H9 (cell line): ENCODE measurements at regions not wholly inside any gene's neighbourhood (a gene's known extent, or its start where the extent isn't known, plus 50 kb on each side); places are given as distances from the start of the nearest gene placed in this dataset.

Source experiments
- DNase-seq: peaks from one replicate; pipeline ENCODE4 v3.0.0-alpha.2; 2017
- H2AFZ ChIP-seq: one replicate; pipeline ENCODE4 v1.6.1; 2013; ENCODE audit warnings: mild to moderate bottlenecking, low read length, control low read depth, moderate library complexity
- H2AK5ac ChIP-seq: 2 replicates; pipeline ENCODE4 v1.6.1; 2013; ENCODE audit warnings: low read length, control low read depth, mixed read lengths; ENCODE audit not compliant: insufficient read length
- H2BK120ac ChIP-seq: one replicate; pipeline ENCODE4 v1.6.1; 2013; ENCODE audit warnings: low read depth, mild to moderate bottlenecking, low read length, control low read depth, inconsistent platforms; ENCODE audit not compliant: poor library complexity, severe bottlenecking
- H2BK12ac ChIP-seq: 2 replicates; pipeline ENCODE4 v1.6.1; 2013; ENCODE audit warnings: low read length, control low read depth, mixed read lengths, low read depth; ENCODE audit not compliant: insufficient read length
- H2BK15ac ChIP-seq: 2 replicates; pipeline ENCODE4 v1.6.1; 2013; ENCODE audit warnings: low read depth, low read length, control low read depth
- H2BK20ac ChIP-seq: one replicate; pipeline ENCODE4 v1.6.1; 2013; ENCODE audit warnings: low read depth, mild to moderate bottlenecking, low read length, control low read depth, inconsistent platforms; ENCODE audit not compliant: poor library complexity, severe bottlenecking
- H2BK5ac ChIP-seq: 2 replicates; pipeline ENCODE4 v1.6.1; 2013; ENCODE audit warnings: low read length, control low read depth, mixed read lengths; ENCODE audit not compliant: insufficient read length
- H3K14ac ChIP-seq: 2 replicates; pipeline ENCODE4 v1.6.1; 2013; ENCODE audit warnings: low read length, control low read depth; ENCODE audit not compliant: insufficient read depth
- H3K18ac ChIP-seq: 2 replicates; pipeline ENCODE4 v1.6.1; 2013; ENCODE audit warnings: low read depth, mild to moderate bottlenecking, mixed read lengths, low read length, control low read depth; ENCODE audit not compliant: insufficient read length
- H3K23ac ChIP-seq: 2 replicates; pipeline ENCODE4 v1.6.1; 2013; ENCODE audit warnings: low read length, control low read depth, mixed read lengths, low read depth; ENCODE audit not compliant: insufficient read length
- H3K23me2 ChIP-seq: 2 replicates; pipeline ENCODE4 v1.6.1; 2013; ENCODE audit warnings: low read depth, mild to moderate bottlenecking, mixed read lengths, low read length, control low read depth; ENCODE audit not compliant: insufficient read length, poor library complexity, severe bottlenecking
- H3K27ac ChIP-seq: 2 replicates; pipeline ENCODE4 v1.5.1; 2013; ENCODE audit warnings: low read length, control low read depth, mixed read lengths, low read depth; ENCODE audit not compliant: insufficient read length
- H3K27me3 ChIP-seq: 2 replicates; pipeline ENCODE4 v1.6.1; 2013; ENCODE audit warnings: low read length, control low read depth, inconsistent platforms; ENCODE audit not compliant: insufficient read depth
- H3K4ac ChIP-seq: 2 replicates; pipeline ENCODE4 v1.6.1; 2013; ENCODE audit warnings: low read depth, mild to moderate bottlenecking, control low read depth, inconsistent platforms, low read length, moderate library complexity
- H3K4me1 ChIP-seq: 2 replicates; pipeline ENCODE4 v1.6.1; 2013; ENCODE audit warnings: low read length, control low read depth, inconsistent platforms; ENCODE audit not compliant: insufficient read depth
- H3K4me2 ChIP-seq: 2 replicates; pipeline ENCODE4 v1.6.1; 2013; ENCODE audit warnings: low read length, control low read depth, mixed read lengths; ENCODE audit not compliant: insufficient read length, insufficient read depth
- H3K56ac ChIP-seq: 2 replicates; pipeline ENCODE4 v1.6.1; 2013; ENCODE audit warnings: low read depth, mild to moderate bottlenecking, mixed read lengths, low read length, control low read depth; ENCODE audit not compliant: insufficient read length
- H3K79me1 ChIP-seq: 2 replicates; pipeline ENCODE4 v1.6.1; 2013; ENCODE audit warnings: low read depth, mild to moderate bottlenecking, moderate library complexity, low read length, control low read depth, inconsistent platforms; ENCODE audit not compliant: insufficient read depth, poor library complexity, severe bottlenecking
- H3K79me2 ChIP-seq: 2 replicates; pipeline ENCODE4 v1.6.1; 2013; ENCODE audit warnings: low read length, control low read depth, inconsistent platforms; ENCODE audit not compliant: insufficient read depth
- H3K9ac ChIP-seq: 2 replicates; pipeline ENCODE4 v1.6.1; 2013; ENCODE audit warnings: low read length, control low read depth, mixed read lengths; ENCODE audit not compliant: insufficient read length; ENCODE audit errors: extremely low read depth
- H3K9me3 ChIP-seq: one replicate; pipeline ENCODE4 v1.6.1; 2013; ENCODE audit warnings: low read depth, low read length, inconsistent platforms; ENCODE audit not compliant: control insufficient read depth
- H3T11ph ChIP-seq: one replicate; pipeline ENCODE4 v1.6.1; 2013; ENCODE audit warnings: mild to moderate bottlenecking, low read length, control low read depth, inconsistent platforms
- H4K20me1 ChIP-seq: one replicate; pipeline ENCODE4 v1.6.1; 2013; ENCODE audit not compliant: control insufficient read depth, insufficient read length, insufficient read depth
- H4K5ac ChIP-seq: 2 replicates; pipeline ENCODE4 v1.6.1; 2013; ENCODE audit warnings: low read depth, mild to moderate bottlenecking, mixed read lengths, low read length, control low read depth; ENCODE audit not compliant: insufficient read length
- H4K8ac ChIP-seq: replicated peaks from 2 replicates; pipeline ENCODE4 v1.6.1; 2013; ENCODE audit warnings: low read length, control low read depth, mixed read lengths, low read depth; ENCODE audit not compliant: insufficient read length
- H4K91ac ChIP-seq: 2 replicates; pipeline ENCODE4 v1.6.1; 2013; ENCODE audit warnings: low read depth, mild to moderate bottlenecking, moderate library complexity, mixed read lengths, low read length, control low read depth; ENCODE audit not compliant: insufficient read length
- H3K27ac Mint-ChIP-seq, 3 experiments: 2 replicates in 2 of 3; 3 replicates in 1 of 3; pipeline ENCODE4 v1.8.0; 2020 to 2021; ENCODE audit warnings: mixed read lengths in 3 of 3, mild to moderate bottlenecking in 1 of 3, moderate library complexity in 1 of 3
- H3K27me3 Mint-ChIP-seq: 2 replicates; pipeline ENCODE4 v1.8.0; 2021; ENCODE audit warnings: low read depth, mild to moderate bottlenecking, moderate library complexity, mixed read lengths
- H3K36me3 Mint-ChIP-seq, 3 experiments: 2 replicates in 2 of 3; 3 replicates in 1 of 3; pipeline ENCODE4 v1.8.0; 2020 to 2021; ENCODE audit warnings: low read depth in 3 of 3, mixed read lengths in 3 of 3; ENCODE audit not compliant: insufficient read depth in 1 of 3
- H3K4me1 Mint-ChIP-seq, 2 experiments: 2 replicates each; pipeline ENCODE4 v1.8.0; 2020; ENCODE audit warnings: mixed read lengths in 2 of 2
- H3K4me3 Mint-ChIP-seq, 2 experiments: 2 replicates in 1 of 2; 3 replicates in 1 of 2; pipeline ENCODE4 v1.8.0; 2020 to 2021; ENCODE audit warnings: mild to moderate bottlenecking in 2 of 2, mixed read lengths in 2 of 2, moderate library complexity in 1 of 2
- H3K9me3 Mint-ChIP-seq, 2 experiments: 2 replicates in 1 of 2; 3 replicates in 1 of 2; pipeline ENCODE4 v1.8.0; 2020; ENCODE audit warnings: mild to moderate bottlenecking in 2 of 2, mixed read lengths in 2 of 2, moderate library complexity in 1 of 2
- WGBS: extraction: QIAGEN DNeasy Blood & Tissue Kit; methylation state at CpG from one replicate; pipeline ENCODE4 v1.1.7; 2013; ENCODE audit warnings: missing lambda C conversion rate, low lambda C conversion rate, mixed read lengths; ENCODE audit not compliant: insufficient read length; ENCODE audit errors: extremely low coverage; 5-methylcytosine and 5-hydroxymethylcytosine counted together
- TF ChIP-seq, protein P1 (sequence below): fragments of 200-600 bp; sonication (generic); conservative IDR thresholded peaks from 3 replicates; pipeline ENCODE4 v1.8.0; 2021; ENCODE audit warnings: antibody characterized with exemption, mild to moderate bottlenecking

GRCh38 chr14:104366931-104367865, 212.4 kb upstream of the C14orf180 start:
- no peak overlapping the region for H2BK15ac ChIP-seq
- no peak overlapping the region for H4K8ac ChIP-seq
- H3K56ac ChIP-seq, result no peak overlapping the region
- no peaks in the 10 kb centered on the region for H3K9me3 ChIP-seq
- no peak overlapping the region for H2BK12ac ChIP-seq
- H2BK120ac ChIP-seq, result no peak overlapping the region
- Mint-ChIP-seq H3K4me1 (peaks cover 14 to 23% of the 10 kb centered on the region in 2 experiments), H3K4me3 (no peak overlapping the region), H3K27ac (no peak overlapping the region), H3K36me3 (no peaks in the 10 kb centered on the region), H3K9me3 (no peaks in the 10 kb centered on the region; a peak in 1 of 5 replicates), H3K27me3 (peaks cover 3% of the 10 kb centered on the region; the same call in 1 of the 2 replicates)
- H2BK20ac ChIP-seq, result no peak overlapping the region
- H3K79me1 ChIP-seq, result no peaks in the 10 kb centered on the region
- no peak overlapping the region for H2AFZ ChIP-seq
- no peak overlapping the region for H3K18ac ChIP-seq
- DNase-seq, result no peak
- no peaks in the 10 kb centered on the region for H3K27me3 ChIP-seq
- no peak overlapping the region for H3K4me2 ChIP-seq
- TF ChIP-seq, protein P1, sequence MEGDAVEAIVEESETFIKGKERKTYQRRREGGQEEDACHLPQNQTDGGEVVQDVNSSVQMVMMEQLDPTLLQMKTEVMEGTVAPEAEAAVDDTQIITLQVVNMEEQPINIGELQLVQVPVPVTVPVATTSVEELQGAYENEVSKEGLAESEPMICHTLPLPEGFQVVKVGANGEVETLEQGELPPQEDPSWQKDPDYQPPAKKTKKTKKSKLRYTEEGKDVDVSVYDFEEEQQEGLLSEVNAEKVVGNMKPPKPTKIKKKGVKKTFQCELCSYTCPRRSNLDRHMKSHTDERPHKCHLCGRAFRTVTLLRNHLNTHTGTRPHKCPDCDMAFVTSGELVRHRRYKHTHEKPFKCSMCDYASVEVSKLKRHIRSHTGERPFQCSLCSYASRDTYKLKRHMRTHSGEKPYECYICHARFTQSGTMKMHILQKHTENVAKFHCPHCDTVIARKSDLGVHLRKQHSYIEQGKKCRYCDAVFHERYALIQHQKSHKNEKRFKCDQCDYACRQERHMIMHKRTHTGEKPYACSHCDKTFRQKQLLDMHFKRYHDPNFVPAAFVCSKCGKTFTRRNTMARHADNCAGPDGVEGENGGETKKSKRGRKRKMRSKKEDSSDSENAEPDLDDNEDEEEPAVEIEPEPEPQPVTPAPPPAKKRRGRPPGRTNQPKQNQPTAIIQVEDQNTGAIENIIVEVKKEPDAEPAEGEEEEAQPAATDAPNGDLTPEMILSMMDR, result no peak
- no peak overlapping the region for H4K5ac ChIP-seq
- no peak overlapping the region for H3K4ac ChIP-seq
- no peak overlapping the region for H2AK5ac ChIP-seq
- H3K79me2 ChIP-seq, result no peaks in the 10 kb centered on the region
- no CpG with 5 or more reads among the region's 16 CpGs for WGBS
- no peak overlapping the region for H3K27ac ChIP-seq
- H2BK5ac ChIP-seq, result no peak overlapping the region
- no peak overlapping the region for H3K23ac ChIP-seq
- H3K9ac ChIP-seq, result no peak overlapping the region
- H4K91ac ChIP-seq, result no peak overlapping the region
- no peaks in the 10 kb centered on the region for H3K4me1 ChIP-seq
- H4K20me1 ChIP-seq, result no peaks in the 10 kb centered on the region
- H3K14ac ChIP-seq, result no peak overlapping the region; the same call in 1 of the 2 replicates
- H3K23me2 ChIP-seq, result no peaks in the 10 kb centered on the region
- no peak overlapping the region for H3T11ph ChIP-seq
